ENCODE measurements at regions not wholly inside any gene's neighbourhood (a gene's known extent, or its start where the extent isn't known, plus 50 kb on each side); places are given as distances from the start of the nearest gene placed in this dataset.

DNA sequence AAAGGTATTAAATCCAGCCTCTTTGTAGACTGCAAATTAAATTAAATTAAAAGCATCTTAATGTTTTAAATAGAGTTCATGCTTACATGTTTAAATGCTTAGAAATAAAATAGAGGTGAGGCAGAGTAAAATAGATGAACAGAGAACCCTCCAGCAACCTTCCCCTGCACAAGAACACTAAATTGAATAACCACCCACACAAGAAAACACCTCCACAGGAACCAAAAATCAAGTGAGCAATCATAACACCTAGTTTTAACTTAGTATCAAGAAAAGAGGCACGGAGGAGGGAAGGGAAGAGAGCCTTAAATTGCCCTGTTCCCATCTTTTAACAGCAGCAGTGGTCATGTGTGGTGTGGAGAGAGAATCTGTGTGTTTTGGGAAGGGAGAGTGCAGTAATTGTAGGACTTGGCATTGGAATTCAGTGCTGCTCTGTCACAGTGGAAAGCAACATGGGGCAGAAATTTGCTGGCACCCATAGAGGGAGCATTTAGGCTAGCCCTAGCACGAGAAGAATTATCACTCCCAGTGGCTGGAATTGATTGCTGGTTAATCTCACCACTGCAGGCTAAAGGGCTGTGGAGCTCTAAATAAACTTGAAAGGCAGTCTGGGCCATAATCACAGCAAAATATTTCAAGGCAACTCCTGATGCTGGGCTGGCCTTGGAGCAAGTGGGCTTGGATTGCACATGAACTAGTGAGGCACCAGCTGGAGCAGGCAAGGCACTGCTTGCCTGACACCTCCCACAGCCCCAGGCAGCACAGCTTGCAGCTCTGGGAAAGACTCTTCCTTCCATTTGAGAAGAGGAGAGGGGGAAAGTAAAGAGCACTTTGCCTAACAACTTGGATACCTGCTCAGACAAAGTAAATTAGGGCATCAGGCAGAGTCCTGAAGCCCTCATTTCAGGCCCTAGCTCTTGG is 1478.8 kb downstream of the NCAM2 start (continued):
- TF ChIP-seq ZNF423 (CRISPR knock-in tag; IDR thresholded peaks at IDR 0.05) = no peak
- TF ChIP-seq JUN (CRISPR knock-in tag; IDR thresholded peaks at IDR 0.05) = no peak
- no peak for TF ChIP-seq ELF4 (CRISPR knock-in tag; IDR thresholded peaks at IDR 0.05; ENCODE audit: low read depth)
- TF ChIP-seq ETV6 (CRISPR knock-in tag; IDR thresholded peaks at IDR 0.05) = no peak
- TF ChIP-seq JAZF1 (CRISPR knock-in tag; IDR thresholded peaks at IDR 0.05) = no peak
- no peak for TF ChIP-seq TP53 (CRISPR knock-in tag; IDR thresholded peaks at IDR 0.05)
- TF ChIP-seq RELA (CRISPR knock-in tag; IDR thresholded peaks at IDR 0.05; ENCODE audit: borderline replicate concordance) = no peak

DNA sequence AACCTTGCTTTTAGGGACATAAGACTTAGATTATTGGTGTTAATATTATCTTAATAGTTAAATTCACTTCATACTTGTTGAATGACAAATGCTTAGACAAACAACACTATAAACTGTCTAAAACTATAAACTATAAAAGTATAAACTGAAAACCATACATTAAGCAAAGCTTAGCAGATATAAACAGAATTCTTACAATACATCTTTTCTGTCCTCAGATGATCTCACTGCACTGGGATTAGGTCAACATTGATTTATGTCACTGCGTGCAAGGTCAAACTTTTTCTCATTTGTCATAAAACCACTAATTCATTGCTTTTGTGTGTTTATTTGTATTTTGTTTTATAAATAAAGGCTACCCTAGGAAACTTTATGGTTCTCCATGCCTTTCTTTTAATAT is 1491.8 kb downstream of the NCAM2 start:
- H3K27ac Mint-ChIP-seq = no peak overlapping the region
- H3K4me3 Mint-ChIP-seq = no peak overlapping the region
- H3K4me1 Mint-ChIP-seq = no peaks in the 10 kb centered on the region
- CTCF ChIA-PET = no interaction called here
- no peak for ATAC-seq
- no peaks in the 10 kb centered on the region; the same call in 1 of the 2 replicates for H3K36me3 Mint-ChIP-seq
- H3K27me3 Mint-ChIP-seq (ENCODE audit: low read depth) = no peaks in the 10 kb centered on the region
- peaks cover 12% of the 10 kb centered on the region for H3K9me3 Mint-ChIP-seq
- POLR2A ChIA-PET = no interaction called here
- DNase-seq (ENCODE audit: low spot score) = no peak
- TF ChIP-seq ZNF423 (CRISPR knock-in tag; IDR thresholded peaks at IDR 0.05) (no peak), ZNF671 (CRISPR knock-in tag; IDR thresholded peaks at IDR 0.05) (no peak), SMAD4 (CRISPR knock-in tag; IDR thresholded peaks at IDR 0.05) (no peak), OVOL2 (CRISPR knock-in tag; IDR thresholded peaks at IDR 0.05; ENCODE audit: borderline replicate concordance) (no peak), ZNF232 (CRISPR knock-in tag; IDR thresholded peaks at IDR 0.05) (no peak), ATF6 (CRISPR knock-in tag; IDR thresholded peaks at IDR 0.05) (no peak)

DNA sequence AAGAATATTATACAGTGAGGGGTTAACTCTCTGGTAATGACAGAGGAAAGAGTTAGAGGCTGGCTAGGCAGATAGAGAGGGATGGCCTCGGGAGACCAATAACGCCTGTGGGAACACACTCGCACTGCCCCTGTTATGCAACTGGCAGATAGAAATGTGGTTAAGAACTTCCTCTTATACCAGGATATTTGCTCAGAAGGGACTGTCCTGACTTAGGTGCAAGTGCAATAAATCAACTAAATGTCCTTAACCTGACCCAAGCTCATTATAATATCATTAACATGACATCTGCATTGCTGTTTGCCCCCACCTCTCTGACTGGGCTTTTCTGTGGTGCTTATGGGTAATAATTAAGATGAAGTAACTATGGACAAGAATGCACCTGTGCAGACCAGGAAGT is 1518.0 kb downstream of the NCAM2 start:
- H3K27me3 Mint-ChIP-seq (ENCODE audit: low read depth) = no peaks in the 10 kb centered on the region; the same call in 1 of the 2 replicates
- H3K27ac Mint-ChIP-seq = no peak overlapping the region
- peaks cover 10% of the 10 kb centered on the region for H3K9me3 Mint-ChIP-seq
- DNase-seq (ENCODE audit: low spot score) (no peak), ATAC-seq (no peak)
- ChIA-PET CTCF (no interaction called here), POLR2A (no interaction called here)
- H3K36me3 Mint-ChIP-seq = no peaks in the 10 kb centered on the region; the same call in 1 of the 2 replicates
- peaks cover 15% of the 10 kb centered on the region for H3K4me1 Mint-ChIP-seq
- TF ChIP-seq AR (CRISPR knock-in tag; IDR thresholded peaks at IDR 0.05) = no peak
- TF ChIP-seq, protein P1, sequence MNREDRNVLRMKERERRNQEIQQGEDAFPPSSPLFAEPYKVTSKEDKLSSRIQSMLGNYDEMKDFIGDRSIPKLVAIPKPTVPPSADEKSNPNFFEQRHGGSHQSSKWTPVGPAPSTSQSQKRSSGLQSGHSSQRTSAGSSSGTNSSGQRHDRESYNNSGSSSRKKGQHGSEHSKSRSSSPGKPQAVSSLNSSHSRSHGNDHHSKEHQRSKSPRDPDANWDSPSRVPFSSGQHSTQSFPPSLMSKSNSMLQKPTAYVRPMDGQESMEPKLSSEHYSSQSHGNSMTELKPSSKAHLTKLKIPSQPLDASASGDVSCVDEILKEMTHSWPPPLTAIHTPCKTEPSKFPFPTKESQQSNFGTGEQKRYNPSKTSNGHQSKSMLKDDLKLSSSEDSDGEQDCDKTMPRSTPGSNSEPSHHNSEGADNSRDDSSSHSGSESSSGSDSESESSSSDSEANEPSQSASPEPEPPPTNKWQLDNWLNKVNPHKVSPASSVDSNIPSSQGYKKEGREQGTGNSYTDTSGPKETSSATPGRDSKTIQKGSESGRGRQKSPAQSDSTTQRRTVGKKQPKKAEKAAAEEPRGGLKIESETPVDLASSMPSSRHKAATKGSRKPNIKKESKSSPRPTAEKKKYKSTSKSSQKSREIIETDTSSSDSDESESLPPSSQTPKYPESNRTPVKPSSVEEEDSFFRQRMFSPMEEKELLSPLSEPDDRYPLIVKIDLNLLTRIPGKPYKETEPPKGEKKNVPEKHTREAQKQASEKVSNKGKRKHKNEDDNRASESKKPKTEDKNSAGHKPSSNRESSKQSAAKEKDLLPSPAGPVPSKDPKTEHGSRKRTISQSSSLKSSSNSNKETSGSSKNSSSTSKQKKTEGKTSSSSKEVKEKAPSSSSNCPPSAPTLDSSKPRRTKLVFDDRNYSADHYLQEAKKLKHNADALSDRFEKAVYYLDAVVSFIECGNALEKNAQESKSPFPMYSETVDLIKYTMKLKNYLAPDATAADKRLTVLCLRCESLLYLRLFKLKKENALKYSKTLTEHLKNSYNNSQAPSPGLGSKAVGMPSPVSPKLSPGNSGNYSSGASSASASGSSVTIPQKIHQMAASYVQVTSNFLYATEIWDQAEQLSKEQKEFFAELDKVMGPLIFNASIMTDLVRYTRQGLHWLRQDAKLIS (CRISPR knock-in tag; IDR thresholded peaks at IDR 0.05; ENCODE audit: borderline replicate concordance) = no peak
- TF ChIP-seq, protein P2, sequence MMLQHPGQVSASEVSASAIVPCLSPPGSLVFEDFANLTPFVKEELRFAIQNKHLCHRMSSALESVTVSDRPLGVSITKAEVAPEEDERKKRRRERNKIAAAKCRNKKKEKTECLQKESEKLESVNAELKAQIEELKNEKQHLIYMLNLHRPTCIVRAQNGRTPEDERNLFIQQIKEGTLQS (CRISPR knock-in tag; conservative IDR thresholded peaks at IDR 0.05) = no peak
- no peak overlapping the region for H3K4me3 Mint-ChIP-seq

Measured in WTC11 (cell line).